ENCODE measurements at regions not wholly inside any gene's neighbourhood (a gene's known extent, or its start where the extent isn't known, plus 50 kb on each side); places are given as distances from the start of the nearest gene placed in this dataset.
"Not testable (repeated sequence)": the region's sequence is repeated elsewhere in the genome, so short reads cannot be mapped to it uniquely, and the experiment has no call there.

DNA sequence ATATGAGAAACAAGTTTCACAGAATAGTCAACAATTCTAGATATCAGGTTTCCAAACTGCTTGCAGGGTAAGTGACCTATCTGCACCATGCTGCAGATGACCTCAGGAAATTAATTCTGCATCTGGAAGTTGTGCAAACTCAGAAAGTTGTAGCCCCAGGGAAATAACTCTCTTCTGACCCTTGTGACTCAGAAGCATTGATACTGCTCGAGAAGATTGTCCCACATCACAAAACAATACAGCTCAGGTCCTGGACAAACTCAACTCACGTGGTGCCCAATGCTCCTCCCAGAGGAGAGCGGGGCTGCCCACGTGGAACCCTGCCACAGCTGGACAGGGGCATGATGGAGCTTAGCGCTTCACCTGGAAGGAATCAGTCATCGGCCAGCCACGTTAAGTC lies 221.9 kb upstream of the LRRC61 start:
- TF ChIP-seq, protein P1, sequence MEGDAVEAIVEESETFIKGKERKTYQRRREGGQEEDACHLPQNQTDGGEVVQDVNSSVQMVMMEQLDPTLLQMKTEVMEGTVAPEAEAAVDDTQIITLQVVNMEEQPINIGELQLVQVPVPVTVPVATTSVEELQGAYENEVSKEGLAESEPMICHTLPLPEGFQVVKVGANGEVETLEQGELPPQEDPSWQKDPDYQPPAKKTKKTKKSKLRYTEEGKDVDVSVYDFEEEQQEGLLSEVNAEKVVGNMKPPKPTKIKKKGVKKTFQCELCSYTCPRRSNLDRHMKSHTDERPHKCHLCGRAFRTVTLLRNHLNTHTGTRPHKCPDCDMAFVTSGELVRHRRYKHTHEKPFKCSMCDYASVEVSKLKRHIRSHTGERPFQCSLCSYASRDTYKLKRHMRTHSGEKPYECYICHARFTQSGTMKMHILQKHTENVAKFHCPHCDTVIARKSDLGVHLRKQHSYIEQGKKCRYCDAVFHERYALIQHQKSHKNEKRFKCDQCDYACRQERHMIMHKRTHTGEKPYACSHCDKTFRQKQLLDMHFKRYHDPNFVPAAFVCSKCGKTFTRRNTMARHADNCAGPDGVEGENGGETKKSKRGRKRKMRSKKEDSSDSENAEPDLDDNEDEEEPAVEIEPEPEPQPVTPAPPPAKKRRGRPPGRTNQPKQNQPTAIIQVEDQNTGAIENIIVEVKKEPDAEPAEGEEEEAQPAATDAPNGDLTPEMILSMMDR (conservative IDR thresholded peaks at IDR 0.05): not testable (repeated sequence)
- not testable (repeated sequence) for TF ChIP-seq ZFX (IDR thresholded peaks at IDR 0.05)
